EL (cell line): ENCODE measurements at regions not wholly inside any gene's neighbourhood (a gene's known extent, or its start where the extent isn't known, plus 50 kb on each side); places are given as distances from the start of the nearest gene placed in this dataset.

Experiments
- DNase-seq: peaks from one replicate; pipeline ENCODE4 v3.0.0-alpha.2; 2016

- no peak for DNase-seq
Measured at GRCh38 chr3:53944028-53944427, 52.4 kb upstream of the SELENOK start.

DNA sequence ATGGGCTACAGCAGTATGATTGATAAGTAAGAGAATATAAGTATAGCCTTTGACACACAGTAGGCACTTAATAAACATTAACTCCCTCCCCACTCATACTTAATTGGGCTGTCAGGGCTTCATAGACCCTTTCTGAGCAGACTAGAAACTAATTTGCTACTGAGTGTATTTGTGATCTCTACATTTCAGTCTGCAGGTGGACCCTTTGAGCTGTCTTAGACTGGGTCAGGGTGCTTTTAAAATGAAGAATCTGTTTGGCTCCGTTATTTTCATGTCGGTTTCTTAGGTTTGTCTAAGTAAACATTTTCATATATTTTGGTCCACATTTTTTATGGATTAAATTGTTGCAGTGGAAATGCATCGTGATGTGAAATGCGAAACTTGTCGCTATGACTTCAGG, 50.3 kb upstream of the SELENOK start:
- no peak for DNase-seq
